HepG2 (cell line): ENCODE measurements at regions not wholly inside any gene's neighbourhood (a gene's known extent, or its start where the extent isn't known, plus 50 kb on each side); places are given as distances from the start of the nearest gene placed in this dataset.

Experiments used
- ATAC-seq: fragments of 200-7000 bp; cut with Tn5 transposase; 3 replicates; pipeline ENCODE4 v1.9.1; 2020; ENCODE audit warnings: mild to moderate bottlenecking, moderate library complexity
- BruUV-seq: library from RNA; stranded (reverse); fragments of 400-500 nt; replicated peaks from 2 replicates; lab custom pipeline; 2021; lab: Mats Ljungman, UMichigan
- CTCF ChIA-PET: fragments of 300-600 bp; formaldehyde crosslinking; extraction: SDS; loops from one replicate; lab custom pipeline; 2021; ENCODE audit warnings: low total read pairs, inconsistent platforms, low intra/inter-chr PET ratio; lab: Yijun Ruan, JAX
- POLR2A ChIA-PET: fragments of 350-600 bp; sonication (Branson Sonifier 250); formaldehyde crosslinking; loops from one replicate; lab custom pipeline; 2020; ENCODE audit warnings: antibody characterized with exemption, inconsistent platforms; lab: Yijun Ruan, JAX
- DNase-seq: peaks from one replicate; pipeline ENCODE4 v3.0.0-alpha.2; 2015; ENCODE audit warnings: low spot score
- FAIRE-seq: peaks from 3 replicates; lab custom pipeline; 2011; peaks lifted over from hg19 to GRCh38; lab: Jason Lieb, UNC
- H2AFZ ChIP-seq: one replicate; pipeline ENCODE4 v1.6.1; 2011; ENCODE audit warnings: low read length, inconsistent platforms
- H3K27ac ChIP-seq: fragments of 300-600 bp; 3 replicates; pipeline ENCODE4 v1.8.0; 2011; ENCODE audit warnings: mixed run types, mild to moderate bottlenecking, mixed read lengths, low read length, inconsistent platforms; ENCODE audit not compliant: insufficient read depth; ENCODE audit errors: extremely low read length
- H3K27me3 ChIP-seq, 2 experiments: fragments of 200-600 bp in 1 of 2; 2 replicates in 1 of 2; 3 replicates in 1 of 2; pipeline versions ENCODE4 v1.6.0 to v1.8.0; 2011; ENCODE audit warnings: low read length in 2 of 2, mild to moderate bottlenecking in 2 of 2, moderate library complexity in 2 of 2, inconsistent platforms in 1 of 2; ENCODE audit not compliant: insufficient read depth in 2 of 2, control insufficient read depth in 1 of 2
- H3K36me3 ChIP-seq, 2 experiments: fragments of 200-600 bp in 1 of 2; replicated peaks in 1 of 2; 2 replicates in 1 of 2; 3 replicates in 1 of 2; pipeline versions ENCODE4 v1.5.1 to v1.8.0; 2011; ENCODE audit warnings: low read length in 2 of 2, inconsistent platforms in 1 of 2; ENCODE audit not compliant: insufficient read depth in 2 of 2, control insufficient read depth in 1 of 2
- H3K4me1 ChIP-seq: 2 replicates; pipeline ENCODE4 v1.5.1; 2012; ENCODE audit warnings: low read length, inconsistent platforms; ENCODE audit not compliant: insufficient read depth
- H3K4me2 ChIP-seq: 2 replicates; pipeline ENCODE4 v1.6.0; 2011; ENCODE audit warnings: low read depth, low read length, inconsistent platforms
- H3K4me3 ChIP-seq, 3 experiments: fragments of 200-600 bp in 1 of 3; sonication (generic), shearing (Covaris generic) in 1 of 3; replicated peaks in 1 of 3; 2 replicates each; pipeline ENCODE4 v1.5.1; 2011 to 2016; ENCODE audit warnings: low read length in 3 of 3, inconsistent platforms in 2 of 3, low read depth in 2 of 3, mild to moderate bottlenecking in 2 of 3, control low read depth in 1 of 3, mixed read lengths in 1 of 3; ENCODE audit not compliant: insufficient read depth in 1 of 3
- H3K79me2 ChIP-seq: one replicate; pipeline ENCODE4 v1.6.1; 2011; ENCODE audit warnings: low read length, inconsistent platforms; ENCODE audit not compliant: insufficient read depth
- H3K9ac ChIP-seq: 2 replicates; pipeline ENCODE4 v1.6.0; 2011; ENCODE audit warnings: mild to moderate bottlenecking, low read depth, low read length, inconsistent platforms; ENCODE audit not compliant: insufficient read depth
- H3K9me3 ChIP-seq: 2 replicates; pipeline ENCODE4 v1.5.1; 2012; ENCODE audit warnings: mild to moderate bottlenecking, low read length
- H4K20me1 ChIP-seq: 2 replicates; pipeline ENCODE4 v1.6.0; 2011; ENCODE audit warnings: inconsistent platforms, mild to moderate bottlenecking, low read length, moderate library complexity; ENCODE audit not compliant: insufficient read depth
- ATM ChIP-seq: fragments of 450-650 bp; IDR thresholded peaks from 2 replicates; pipeline ENCODE4 v1.7.1; 2017; ENCODE audit warnings: mild to moderate bottlenecking, borderline replicate concordance
- CHCHD3 ChIP-seq: sonication (generic); formaldehyde crosslinking; IDR thresholded peaks from 2 replicates; pipeline ENCODE4 v1.8.0; 2022; ENCODE audit warnings: mild to moderate bottlenecking, missing genetic modification reagents, moderate library complexity
- FOXC1 ChIP-seq: sonication (generic); formaldehyde crosslinking; IDR thresholded peaks from 2 replicates; pipeline ENCODE4 v1.8.0; 2022; ENCODE audit warnings: mild to moderate bottlenecking, missing genetic modification reagents, borderline replicate concordance
- FOXO1 ChIP-seq: sonication (generic); formaldehyde crosslinking; IDR thresholded peaks from 2 replicates; pipeline ENCODE4 v1.4.0; 2020; ENCODE audit warnings: missing genetic modification reagents
- GZF1 ChIP-seq: sonication (generic); formaldehyde crosslinking; IDR thresholded peaks from 2 replicates; pipeline ENCODE4 v1.5.1; 2020; ENCODE audit warnings: mild to moderate bottlenecking, missing genetic modification reagents
- KAT2B ChIP-seq: fragments of 150-350 bp; IDR thresholded peaks from 2 replicates; pipeline ENCODE4 v1.6.1; 2014; ENCODE audit warnings: low read depth, low read length, borderline replicate concordance
- NCOA5 ChIP-seq: sonication (generic); formaldehyde crosslinking; IDR thresholded peaks from 2 replicates; pipeline ENCODE4 v1.4.0; 2020; ENCODE audit warnings: missing genetic modification reagents
- TBX3 ChIP-seq: fragments of 450-650 bp; IDR thresholded peaks from 2 replicates; pipeline ENCODE4 v1.6.1; 2017; ENCODE audit warnings: antibody characterized with exemption, mild to moderate bottlenecking, inconsistent platforms, borderline replicate concordance
- ZNF274 ChIP-seq: sonication (generic); formaldehyde crosslinking; IDR thresholded peaks from 2 replicates; pipeline ENCODE4 v1.5.1; 2020; ENCODE audit warnings: mild to moderate bottlenecking, missing genetic modification reagents
- ZNF550 ChIP-seq: sonication (generic); formaldehyde crosslinking; IDR thresholded peaks from 2 replicates; pipeline ENCODE4 v1.4.0; 2020; ENCODE audit warnings: mild to moderate bottlenecking, missing genetic modification reagents, borderline replicate concordance
- ZNF703 ChIP-seq: sonication (generic); formaldehyde crosslinking; IDR thresholded peaks from 2 replicates; pipeline ENCODE4 v1.5.1; 2020; ENCODE audit warnings: missing genetic modification reagents, mild to moderate bottlenecking, moderate library complexity, borderline replicate concordance
- WGBS: methylation state at CpG from one replicate; pipeline ENCODE4 v1.1.6; 2017; ENCODE audit warnings: low lambda C conversion rate; 5-methylcytosine and 5-hydroxymethylcytosine counted together
- in situ Hi-C: cut with HindIII; loops from 2 replicates; pipeline ENCODE4 v1.10.0; 2017; ENCODE audit warnings: low pct_unique_long_range_greater_than_20kb; ENCODE audit not compliant: extremely low pct_ligation_motif_present
- intact Hi-C: fragments of 100-400 bp; cut with micrococcal nuclease; formaldehyde crosslinking; loops from one replicate; pipeline ENCODE4 v1.10.0; 2022; ENCODE audit not compliant: unreplicated experiment
- TF ChIP-seq, protein P1 (sequence below): sonication (generic); formaldehyde crosslinking; IDR thresholded peaks from 2 replicates; pipeline ENCODE4 v1.5.1; 2020; ENCODE audit warnings: missing genetic modification reagents, mild to moderate bottlenecking, borderline replicate concordance
- TF ChIP-seq, protein P2 (sequence below): sonication (generic); formaldehyde crosslinking; IDR thresholded peaks from 2 replicates; pipeline ENCODE4 v1.5.0; 2020; ENCODE audit warnings: mild to moderate bottlenecking, missing genetic modification reagents
- TF ChIP-seq, protein P3 (sequence below): sonication (generic); formaldehyde crosslinking; IDR thresholded peaks from 2 replicates; pipeline ENCODE4 v1.8.0; 2022; ENCODE audit warnings: missing genetic modification reagents, low read depth, mild to moderate bottlenecking, borderline replicate concordance
- TF ChIP-seq, protein P4 (sequence below): sonication (generic); formaldehyde crosslinking; IDR thresholded peaks from 2 replicates; pipeline ENCODE4 v1.4.0; 2020; ENCODE audit warnings: missing genetic modification reagents; ENCODE audit errors: not compliant biosample characterization
- TF ChIP-seq, protein P5 (sequence below): sonication (generic); formaldehyde crosslinking; IDR thresholded peaks from 2 replicates; pipeline ENCODE4 v1.8.0; 2022; ENCODE audit warnings: mild to moderate bottlenecking, missing genetic modification reagents; ENCODE audit not compliant: insufficient replicate concordance
- TF ChIP-seq, protein P6 (sequence below): sonication (generic); formaldehyde crosslinking; IDR thresholded peaks from 2 replicates; pipeline ENCODE4 v1.4.0; 2020; ENCODE audit warnings: mild to moderate bottlenecking, low read depth, missing genetic modification reagents

DNA sequence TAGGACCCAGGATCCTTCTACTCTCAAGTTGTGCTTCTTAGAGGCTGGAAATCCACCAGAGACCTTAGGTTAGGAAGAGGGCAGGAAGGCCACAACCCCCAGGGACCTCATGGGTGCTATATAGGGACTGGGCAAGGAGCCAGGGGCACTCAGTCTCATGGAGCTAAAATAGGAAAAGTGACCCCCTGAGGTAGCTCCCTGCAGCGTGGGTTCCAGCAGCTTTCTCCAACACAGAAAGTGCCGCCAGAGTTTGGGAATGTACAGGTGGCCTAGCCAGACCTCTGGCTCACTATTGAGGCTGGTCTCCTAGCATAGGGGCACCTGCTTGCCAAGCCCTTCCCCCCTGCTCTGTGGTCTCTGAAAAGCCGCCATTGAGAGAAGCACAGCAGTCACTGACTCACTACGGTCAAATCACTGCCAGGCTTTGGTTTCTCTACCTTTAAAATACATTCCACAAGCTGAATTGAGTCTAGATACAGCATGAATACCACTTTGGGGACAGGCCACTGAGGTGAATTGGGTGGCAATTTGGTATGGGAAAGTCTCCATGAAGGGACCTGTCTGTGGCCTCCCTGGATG, 333.2 kb upstream of the PODXL start:
- ChIA-PET POLR2A (no interaction called here), CTCF (no interaction called here)
- intact Hi-C loops, result no loop called here
- H3K27me3 ChIP-seq, result no peaks in the 10 kb centered on the region; a peak in 2 of 5 replicates
- ATAC-seq, result no peak
- no peak overlapping the region for H3K4me3 ChIP-seq
- H3K27ac ChIP-seq, result no peak overlapping the region
- in situ Hi-C loops, result no loop called here
- FAIRE-seq, result no peak
- no peak overlapping the region for H2AFZ ChIP-seq
- H3K9me3 ChIP-seq, result peaks cover 15% of the 10 kb centered on the region
- WGBS, result 14% methylated on average over 2 of the region's 4 CpGs
- H3K79me2 ChIP-seq, result no peaks in the 10 kb centered on the region
- H4K20me1 ChIP-seq, result no peaks in the 10 kb centered on the region
- BruUV-seq, result no TSS peak
- H3K4me2 ChIP-seq, result no peak overlapping the region
- H3K36me3 ChIP-seq, result no peaks in the 10 kb centered on the region
- no peaks in the 10 kb centered on the region for H3K4me1 ChIP-seq
- DNase-seq, result no peak
- no peak overlapping the region for H3K9ac ChIP-seq
- no peak for TF ChIP-seq ZNF703
- no peak for TF ChIP-seq ZNF274 (CRISPR knock-in tag)
- TF ChIP-seq, protein P1, sequence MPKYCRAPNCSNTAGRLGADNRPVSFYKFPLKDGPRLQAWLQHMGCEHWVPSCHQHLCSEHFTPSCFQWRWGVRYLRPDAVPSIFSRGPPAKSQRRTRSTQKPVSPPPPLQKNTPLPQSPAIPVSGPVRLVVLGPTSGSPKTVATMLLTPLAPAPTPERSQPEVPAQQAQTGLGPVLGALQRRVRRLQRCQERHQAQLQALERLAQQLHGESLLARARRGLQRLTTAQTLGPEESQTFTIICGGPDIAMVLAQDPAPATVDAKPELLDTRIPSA (CRISPR knock-in tag), result no peak
- TF ChIP-seq, protein P2, sequence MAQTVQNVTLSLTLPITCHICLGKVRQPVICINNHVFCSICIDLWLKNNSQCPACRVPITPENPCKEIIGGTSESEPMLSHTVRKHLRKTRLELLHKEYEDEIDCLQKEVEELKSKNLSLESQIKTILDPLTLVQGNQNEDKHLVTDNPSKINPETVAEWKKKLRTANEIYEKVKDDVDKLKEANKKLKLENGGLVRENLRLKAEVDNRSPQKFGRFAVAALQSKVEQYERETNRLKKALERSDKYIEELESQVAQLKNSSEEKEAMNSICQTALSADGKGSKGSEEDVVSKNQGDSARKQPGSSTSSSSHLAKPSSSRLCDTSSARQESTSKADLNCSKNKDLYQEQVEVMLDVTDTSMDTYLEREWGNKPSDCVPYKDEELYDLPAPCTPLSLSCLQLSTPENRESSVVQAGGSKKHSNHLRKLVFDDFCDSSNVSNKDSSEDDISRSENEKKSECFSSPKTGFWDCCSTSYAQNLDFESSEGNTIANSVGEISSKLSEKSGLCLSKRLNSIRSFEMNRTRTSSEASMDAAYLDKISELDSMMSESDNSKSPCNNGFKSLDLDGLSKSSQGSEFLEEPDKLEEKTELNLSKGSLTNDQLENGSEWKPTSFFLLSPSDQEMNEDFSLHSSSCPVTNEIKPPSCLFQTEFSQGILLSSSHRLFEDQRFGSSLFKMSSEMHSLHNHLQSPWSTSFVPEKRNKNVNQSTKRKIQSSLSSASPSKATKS (CRISPR knock-in tag), result no peak
- TF ChIP-seq, protein P3, sequence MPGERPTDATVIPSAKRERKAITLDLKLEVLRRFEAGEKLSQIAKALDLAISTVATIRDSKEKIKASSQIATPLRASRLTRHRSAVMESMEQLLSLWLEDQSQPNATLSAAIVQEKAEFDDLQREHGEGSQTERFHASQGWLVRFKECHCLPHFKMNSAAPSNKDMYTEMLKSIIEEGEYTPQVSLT, result no peak
- no peak for TF ChIP-seq ATM
- TF ChIP-seq CHCHD3 (CRISPR knock-in tag), result no peak
- TF ChIP-seq, protein P4, sequence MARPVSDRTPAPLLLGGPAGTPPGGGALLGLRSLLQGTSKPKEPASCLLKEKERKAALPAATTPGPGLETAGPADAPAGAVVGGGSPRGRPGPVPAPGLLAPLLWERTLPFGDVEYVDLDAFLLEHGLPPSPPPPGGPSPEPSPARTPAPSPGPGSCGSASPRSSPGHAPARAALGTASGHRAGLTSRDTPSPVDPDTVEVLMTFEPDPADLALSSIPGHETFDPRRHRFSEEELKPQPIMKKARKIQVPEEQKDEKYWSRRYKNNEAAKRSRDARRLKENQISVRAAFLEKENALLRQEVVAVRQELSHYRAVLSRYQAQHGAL (CRISPR knock-in tag), result no peak
- TF ChIP-seq FOXO1 (CRISPR knock-in tag), result no peak
- no peak for TF ChIP-seq ZNF550
- TF ChIP-seq KAT2B, result no peak
- TF ChIP-seq NCOA5 (CRISPR knock-in tag), result no peak
- TF ChIP-seq TBX3, result no peak
- TF ChIP-seq FOXC1 (CRISPR knock-in tag), result no peak
- TF ChIP-seq, protein P5, sequence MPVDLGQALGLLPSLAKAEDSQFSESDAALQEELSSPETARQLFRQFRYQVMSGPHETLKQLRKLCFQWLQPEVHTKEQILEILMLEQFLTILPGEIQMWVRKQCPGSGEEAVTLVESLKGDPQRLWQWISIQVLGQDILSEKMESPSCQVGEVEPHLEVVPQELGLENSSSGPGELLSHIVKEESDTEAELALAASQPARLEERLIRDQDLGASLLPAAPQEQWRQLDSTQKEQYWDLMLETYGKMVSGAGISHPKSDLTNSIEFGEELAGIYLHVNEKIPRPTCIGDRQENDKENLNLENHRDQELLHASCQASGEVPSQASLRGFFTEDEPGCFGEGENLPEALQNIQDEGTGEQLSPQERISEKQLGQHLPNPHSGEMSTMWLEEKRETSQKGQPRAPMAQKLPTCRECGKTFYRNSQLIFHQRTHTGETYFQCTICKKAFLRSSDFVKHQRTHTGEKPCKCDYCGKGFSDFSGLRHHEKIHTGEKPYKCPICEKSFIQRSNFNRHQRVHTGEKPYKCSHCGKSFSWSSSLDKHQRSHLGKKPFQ (CRISPR knock-in tag), result no peak
- no peak for TF ChIP-seq GZF1 (CRISPR knock-in tag)
- TF ChIP-seq, protein P6, sequence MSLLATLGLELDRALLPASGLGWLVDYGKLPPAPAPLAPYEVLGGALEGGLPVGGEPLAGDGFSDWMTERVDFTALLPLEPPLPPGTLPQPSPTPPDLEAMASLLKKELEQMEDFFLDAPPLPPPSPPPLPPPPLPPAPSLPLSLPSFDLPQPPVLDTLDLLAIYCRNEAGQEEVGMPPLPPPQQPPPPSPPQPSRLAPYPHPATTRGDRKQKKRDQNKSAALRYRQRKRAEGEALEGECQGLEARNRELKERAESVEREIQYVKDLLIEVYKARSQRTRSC (CRISPR knock-in tag), result no peak
